ENCODE measurements at regions not wholly inside any gene's neighbourhood (a gene's known extent, or its start where the extent isn't known, plus 50 kb on each side); places are given as distances from the start of the nearest gene placed in this dataset.

- CTCF ChIA-PET = no interaction called here
Measured at GRCh38 chr2:221897718-221898117, 325.6 kb upstream of the EPHA4 start.

More at GRCh38 chr2:221897718-221898117, 325.6 kb upstream of the EPHA4 start:
- ATAC-seq (no peak), DNase-seq (ENCODE audit: low read depth, low spot score) (no peak)
- ChIA-PET RAD21 (ENCODE audit: low non-redundant PET in 1 of 2, low total read pairs in 2 of 2, uncharacterized antibody in 2 of 2, unreplicated experiment in 2 of 2) (no interaction called here), POLR2A (no interaction called here)
- H3K4me3 ChIP-seq (replicated peaks in 1 of 2; ENCODE audit: low read depth in 1 of 2, low read length in 2 of 2) = no peak overlapping the region
- H3K4me1 ChIP-seq (ENCODE audit: control insufficient read depth in 1 of 2, insufficient read depth in 2 of 2, low read length in 2 of 2) = no peaks in the 10 kb centered on the region
- no peaks in the 10 kb centered on the region for H3K79me2 ChIP-seq (ENCODE audit: insufficient read depth, low read length)
- no peak overlapping the region for H2AFZ ChIP-seq (ENCODE audit: low read depth, low read length, poor library complexity, severe bottlenecking)
- no peaks in the 10 kb centered on the region for H4K20me1 ChIP-seq (ENCODE audit: insufficient read depth)
- no peaks in the 10 kb centered on the region for H3K9me3 ChIP-seq (ENCODE audit: control insufficient read depth in 1 of 2, insufficient read depth in 1 of 2, low read depth in 1 of 2, low read length in 2 of 2)
- no peaks in the 10 kb centered on the region for H3K36me3 ChIP-seq (ENCODE audit: control insufficient read depth in 1 of 2, insufficient read depth in 2 of 2, low read length in 2 of 2)
- intact Hi-C loops (cut with micrococcal nuclease) = no loop called here
- no peak overlapping the region for H3K9ac ChIP-seq (ENCODE audit: low read length)
- H3K9me2 ChIP-seq (ENCODE audit: insufficient read depth) = no peaks in the 10 kb centered on the region
- H3K27me3 ChIP-seq (ENCODE audit: insufficient read depth, low read length) = no peaks in the 10 kb centered on the region
- no peak overlapping the region for H3K4me2 ChIP-seq (ENCODE audit: low read length)
- H3K27ac ChIP-seq (ENCODE audit: low read depth, low read length) = no peak overlapping the region
- no peak for TF ChIP-seq EZH2 (IDR thresholded peaks at IDR 0.05)
- TF ChIP-seq ELF1 (IDR thresholded peaks at IDR 0.05; ENCODE audit: borderline replicate concordance, low read depth) = no peak
- TF ChIP-seq JUND (IDR thresholded peaks at IDR 0.05) = no peak
- TF ChIP-seq CTCF (IDR thresholded peaks at IDR 0.05 in 2 of 3, conservative IDR thresholded peaks at IDR 0.05 in 1 of 3; ENCODE audit: borderline replicate concordance in 1 of 3, insufficient read depth in 1 of 3, low read depth in 2 of 3, low read length in 2 of 3) = no peak
- TF ChIP-seq YY1 (IDR thresholded peaks at IDR 0.05; ENCODE audit: extremely low read depth, insufficient replicate concordance, low read depth, low read length) = no peak
- no peak for TF ChIP-seq ATF3 (IDR thresholded peaks at IDR 0.05)
- TF ChIP-seq EGR1 (IDR thresholded peaks at IDR 0.05; ENCODE audit: low read depth) = no peak
- TF ChIP-seq POLR2A (IDR thresholded peaks at IDR 0.05; ENCODE audit: borderline replicate concordance, extremely low read depth, insufficient read depth, insufficient read length) = no peak
- no peak for TF ChIP-seq RAD21 (IDR thresholded peaks at IDR 0.05; ENCODE audit: low read depth)
- TF ChIP-seq ZBTB33 (IDR thresholded peaks at IDR 0.05; ENCODE audit: extremely low read depth, insufficient replicate concordance, low read length) = no peak
- no peak for TF ChIP-seq REST (IDR thresholded peaks at IDR 0.05; ENCODE audit: low read depth)
- no peak for TF ChIP-seq CEBPB (IDR thresholded peaks at IDR 0.05; ENCODE audit: low read depth)
- no peak for TF ChIP-seq POLR2AphosphoS5 (IDR thresholded peaks at IDR 0.05; ENCODE audit: low read depth, low read length)
- no peak for TF ChIP-seq SIN3A (IDR thresholded peaks at IDR 0.05; ENCODE audit: low read depth)
- no peak for TF ChIP-seq CBX3 (IDR thresholded peaks at IDR 0.05; ENCODE audit: low read depth)
- no peak for TF ChIP-seq FOSL1 (IDR thresholded peaks at IDR 0.05; ENCODE audit: low read depth)
- no peak for TF ChIP-seq TCF7L2 (IDR thresholded peaks at IDR 0.05; ENCODE audit: borderline replicate concordance, extremely low read depth, insufficient read depth, insufficient read length)
- no peak for TF ChIP-seq SRF (IDR thresholded peaks at IDR 0.05; ENCODE audit: low read depth)
- no peak for TF ChIP-seq EZH2phosphoT487 (IDR thresholded peaks at IDR 0.05; ENCODE audit: borderline replicate concordance)
- no peak for TF ChIP-seq ZFX (IDR thresholded peaks at IDR 0.05)
- no TSS peak for BruUV-seq (replicated peaks)

Data from HCT116 (cell line).